ENCODE measurements at regions not wholly inside any gene's neighbourhood (a gene's known extent, or its start where the extent isn't known, plus 50 kb on each side); places are given as distances from the start of the nearest gene placed in this dataset.
A peak's percentile ranks its signal among the peaks of the same experiment; 100 is the strongest.
"Not testable (repeated sequence)": the region's sequence is repeated elsewhere in the genome, so short reads cannot be mapped to it uniquely, and the experiment has no call there.

- Mint-ChIP-seq H3K4me3 (no peak overlapping the region), H3K27ac (no peak overlapping the region), H3K9me3 (no peaks in the 10 kb centered on the region), H3K4me1 (ENCODE audit: low read depth) (no peaks in the 10 kb centered on the region), H3K27me3 (peaks cover 1% of the 10 kb centered on the region), H3K36me3 (ENCODE audit: low read depth) (no peaks in the 10 kb centered on the region)
- no peak for DNase-seq
- no peak for ATAC-seq
- ChIA-PET POLR2A (no interaction called here), CTCF (no interaction called here)
- intact Hi-C loops (cut with micrococcal nuclease): no loop called here
- no peak for TF ChIP-seq CTCF (IDR thresholded peaks at IDR 0.05)
Observed at GRCh38 chr1:166432655-166433054, 265.9 kb upstream of the FAM78B start.

GRCh38 chr1:166433404-166434304, 266.9 kb upstream of the FAM78B start:
- H3K36me3 Mint-ChIP-seq (ENCODE audit: low read depth); intact Hi-C loops (cut with micrococcal nuclease); H3K27ac Mint-ChIP-seq; POLR2A ChIA-PET; H3K4me3 Mint-ChIP-seq; H3K9me3 Mint-ChIP-seq; H3K4me1 Mint-ChIP-seq (ENCODE audit: low read depth); H3K27me3 Mint-ChIP-seq; CTCF ChIA-PET; ATAC-seq: not testable (repeated sequence)
- peak; percentile 4 for DNase-seq

- peaks cover 4% of the 10 kb centered on the region for H3K27me3 Mint-ChIP-seq
- POLR2A ChIA-PET: interaction anchor here (0.6 kb wide), 1 partner anchor 70 kb away, joined by 3 read pairs; no protein-coding TSS in a partner anchor
- no peaks in the 10 kb centered on the region for H3K4me1 Mint-ChIP-seq (ENCODE audit: low read depth)
- intact Hi-C loops (cut with micrococcal nuclease): no loop called here
- DNase-seq (no peak), ATAC-seq (no peak)
- H3K4me3 Mint-ChIP-seq: no peak overlapping the region
- no peaks in the 10 kb centered on the region for H3K36me3 Mint-ChIP-seq (ENCODE audit: low read depth)
- CTCF ChIA-PET: interaction anchor here (1.0 kb wide), 1 partner anchor 21 kb away, joined by 4 read pairs; no protein-coding TSS in a partner anchor
- TF ChIP-seq CTCF (IDR thresholded peaks at IDR 0.05): no peak
- no peaks in the 10 kb centered on the region for H3K9me3 Mint-ChIP-seq
- no peak overlapping the region for H3K27ac Mint-ChIP-seq
Observed at GRCh38 chr1:166457700-166458099, 290.9 kb upstream of the FAM78B start.

DNA sequence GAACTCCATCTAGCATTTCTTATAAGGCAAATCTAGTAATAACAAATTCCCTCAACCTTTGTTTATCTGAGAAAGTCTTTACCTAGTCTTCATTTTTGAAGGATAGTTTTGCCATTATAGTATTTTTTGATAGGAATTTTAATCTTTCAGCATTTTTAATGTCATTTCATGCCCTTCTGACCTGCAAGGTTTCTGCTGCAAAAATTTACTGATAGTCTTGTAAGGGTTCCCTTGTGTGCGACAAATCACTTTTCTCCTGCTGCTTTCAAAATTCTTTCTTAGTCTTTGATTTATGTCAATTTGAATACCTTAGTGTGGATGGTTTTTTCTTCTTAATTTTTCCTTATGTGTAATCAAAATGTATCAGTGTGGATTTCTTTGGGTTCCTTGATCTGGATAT, 297.5 kb upstream of the FAM78B start:
- peaks cover 13% of the 10 kb centered on the region for H3K9me3 Mint-ChIP-seq
- no peak for TF ChIP-seq CTCF (IDR thresholded peaks at IDR 0.05)
- POLR2A ChIA-PET: no interaction called here
- H3K4me3 Mint-ChIP-seq: no peak overlapping the region
- peaks cover 16% of the 10 kb centered on the region for H3K27me3 Mint-ChIP-seq
- H3K36me3 Mint-ChIP-seq (ENCODE audit: low read depth): no peaks in the 10 kb centered on the region
- no peak for ATAC-seq
- no peak for DNase-seq
- H3K27ac Mint-ChIP-seq: no peak overlapping the region
- CTCF ChIA-PET: interaction anchor here (1.8 kb wide), 1 partner anchor 15 kb away, joined by 6 read pairs; no protein-coding TSS in a partner anchor
- intact Hi-C loops (cut with micrococcal nuclease): no loop called here
- no peaks in the 10 kb centered on the region for H3K4me1 Mint-ChIP-seq (ENCODE audit: low read depth)

GRCh38 chr1:166470014-166470413, 303.2 kb upstream of the FAM78B start:
- H3K27me3 Mint-ChIP-seq: peaks cover 27% of the 10 kb centered on the region
- H3K4me3 Mint-ChIP-seq: no peak overlapping the region
- H3K4me1 Mint-ChIP-seq (ENCODE audit: low read depth): no peaks in the 10 kb centered on the region
- POLR2A ChIA-PET: no interaction called here
- intact Hi-C loops (cut with micrococcal nuclease): no loop called here
- DNase-seq (no peak), ATAC-seq (no peak)
- no peaks in the 10 kb centered on the region for H3K36me3 Mint-ChIP-seq (ENCODE audit: low read depth)
- CTCF ChIA-PET: interaction anchor here (3.9 kb wide), 1 partner anchor 9 kb away, joined by 18 read pairs; no protein-coding TSS in a partner anchor
- H3K27ac Mint-ChIP-seq: no peak overlapping the region
- TF ChIP-seq CTCF (IDR thresholded peaks at IDR 0.05): no peak
- H3K9me3 Mint-ChIP-seq: peaks cover 4% of the 10 kb centered on the region
